GM18520 (cell line): ENCODE measurements at regions not wholly inside any gene's neighbourhood (a gene's known extent, or its start where the extent isn't known, plus 50 kb on each side); places are given as distances from the start of the nearest gene placed in this dataset.
"Not testable (repeated sequence)": the region's sequence is repeated elsewhere in the genome, so short reads cannot be mapped to it uniquely, and the experiment has no call there.

Experiments
- ATAC-seq: cut with Tn5 transposase; IDR thresholded peaks from one replicate; pipeline ENCODE4 v1.9.1; 2021; ENCODE audit not compliant: unreplicated experiment

GRCh38 chr2:106293271-106293783 is 99.2 kb upstream of the UXS1 start:
- ATAC-seq: no peak

- no peak for ATAC-seq
These were observed 98.5 kb upstream of the UXS1 start for GRCh38 chr2:106292627-106293026.

- ATAC-seq: no peak
These were observed 94.8 kb upstream of the UXS1 start for GRCh38 chr2:106288873-106289272.

- no peak for ATAC-seq
These were observed 91.2 kb upstream of the UXS1 start for GRCh38 chr2:106285237-106285829.

- no peak for ATAC-seq
These were observed 90.6 kb upstream of the UXS1 start for GRCh38 chr2:106284691-106285202.

- ATAC-seq: no peak
These were observed 90.2 kb upstream of the UXS1 start for GRCh38 chr2:106284255-106284654.

GRCh38 chr2:106283228-106284152 is 89.4 kb upstream of the UXS1 start:
- not testable (repeated sequence) for ATAC-seq

GRCh38 chr2:106282462-106283170 is 88.5 kb upstream of the UXS1 start:
- ATAC-seq: no peak

- not testable (repeated sequence) for ATAC-seq
These were observed 87.9 kb upstream of the UXS1 start for GRCh38 chr2:106281907-106282430.

- no peak for ATAC-seq
These were observed 86.8 kb upstream of the UXS1 start for GRCh38 chr2:106280722-106281446.

GRCh38 chr2:106280224-106280623 is 86.1 kb upstream of the UXS1 start:
- no peak for ATAC-seq

GRCh38 chr2:106278112-106278876 is 84.2 kb upstream of the UXS1 start:
- no peak for ATAC-seq

GRCh38 chr2:106277426-106277825 is 83.3 kb upstream of the UXS1 start:
- ATAC-seq: no peak

- no peak for ATAC-seq
These were observed 81.9 kb upstream of the UXS1 start for GRCh38 chr2:106275971-106276370.

- ATAC-seq: no peak
These were observed 80.6 kb upstream of the UXS1 start for GRCh38 chr2:106274668-106275067.

- ATAC-seq: no peak
These were observed 78.2 kb upstream of the UXS1 start for GRCh38 chr2:106272216-106272807.

GRCh38 chr2:106270471-106270891 is 76.4 kb upstream of the UXS1 start:
- ATAC-seq: no peak

GRCh38 chr2:106269591-106270291 is 75.6 kb upstream of the UXS1 start:
- no peak for ATAC-seq

GRCh38 chr2:106267997-106268396 is 73.9 kb upstream of the UXS1 start:
- no peak for ATAC-seq
